HG03045 (cell line): ENCODE measurements at regions not wholly inside any gene's neighbourhood (a gene's known extent, or its start where the extent isn't known, plus 50 kb on each side); places are given as distances from the start of the nearest gene placed in this dataset.

Experiments
- ATAC-seq: cut with Tn5 transposase; IDR thresholded peaks from one replicate; pipeline ENCODE4 v1.9.1; 2021; ENCODE audit warnings: mild to moderate bottlenecking, moderate library complexity; ENCODE audit not compliant: unreplicated experiment

GRCh38 chr13:73370066-73370465 lies 311.3 kb downstream of the KLF5 start:
- ATAC-seq, result no peak

GRCh38 chr13:73369095-73369494 lies 310.3 kb downstream of the KLF5 start:
- no peak for ATAC-seq

GRCh38 chr13:73368608-73369007 lies 309.8 kb downstream of the KLF5 start:
- ATAC-seq, result no peak

GRCh38 chr13:73367886-73368285 lies 309.1 kb downstream of the KLF5 start:
- no peak for ATAC-seq

GRCh38 chr13:73366241-73366640 lies 307.4 kb downstream of the KLF5 start:
- ATAC-seq, result no peak

- ATAC-seq, result no peak
Observed at GRCh38 chr13:73365681-73366080, 306.9 kb downstream of the KLF5 start.

GRCh38 chr13:73365252-73365651 lies 306.4 kb downstream of the KLF5 start:
- ATAC-seq, result no peak

- no peak for ATAC-seq
Observed at GRCh38 chr13:73364736-73365135, 305.9 kb downstream of the KLF5 start.

- ATAC-seq, result no peak
Observed at GRCh38 chr13:73358606-73359095, 299.8 kb downstream of the KLF5 start.

GRCh38 chr13:73355134-73355533 lies 296.3 kb downstream of the KLF5 start:
- no peak for ATAC-seq

- no peak for ATAC-seq
Observed at GRCh38 chr13:73351730-73352129, 292.9 kb downstream of the KLF5 start.

GRCh38 chr13:73341748-73342147 lies 282.9 kb downstream of the KLF5 start:
- no peak for ATAC-seq

GRCh38 chr13:73340069-73340468 lies 281.3 kb downstream of the KLF5 start:
- no peak for ATAC-seq

- ATAC-seq, result no peak
Observed at GRCh38 chr13:73339086-73339485, 280.3 kb downstream of the KLF5 start.

GRCh38 chr13:73338389-73338788 lies 279.6 kb downstream of the KLF5 start:
- ATAC-seq, result no peak

GRCh38 chr13:73337532-73337931 lies 278.7 kb downstream of the KLF5 start:
- ATAC-seq, result no peak

- no peak for ATAC-seq
Observed at GRCh38 chr13:73336773-73337172, 278.0 kb downstream of the KLF5 start.

GRCh38 chr13:73335944-73336343 lies 277.1 kb downstream of the KLF5 start:
- ATAC-seq, result no peak

- peak; percentile 65 for ATAC-seq
Observed at GRCh38 chr13:73335210-73335609, 276.4 kb downstream of the KLF5 start.

- no peak for ATAC-seq
Observed at GRCh38 chr13:73334445-73334844, 275.6 kb downstream of the KLF5 start.

- ATAC-seq, result no peak
Observed at GRCh38 chr13:73331556-73331955, 272.8 kb downstream of the KLF5 start.

- ATAC-seq, result no peak
Observed at GRCh38 chr13:73329355-73329754, 270.6 kb downstream of the KLF5 start.

GRCh38 chr13:73327579-73327978 lies 268.8 kb downstream of the KLF5 start:
- no peak for ATAC-seq
